ENCODE measurements at regions not wholly inside any gene's neighbourhood (a gene's known extent, or its start where the extent isn't known, plus 50 kb on each side); places are given as distances from the start of the nearest gene placed in this dataset.

- TF ChIP-seq CTCF (IDR thresholded peaks at IDR 0.05) = no peak
- no peak for TF ChIP-seq POLR2AphosphoS5 (IDR thresholded peaks at IDR 0.05)
- no peak for TF ChIP-seq POLR2A (IDR thresholded peaks at IDR 0.05)
These were observed 272.3 kb downstream of the CD109 start for GRCh38 chr6:73968221-73968757.

All from breast epithelium (tissue), 3 donors.